ENCODE measurements at regions not wholly inside any gene's neighbourhood (a gene's known extent, or its start where the extent isn't known, plus 50 kb on each side); places are given as distances from the start of the nearest gene placed in this dataset.
"Not testable (repeated sequence)": the region's sequence is repeated elsewhere in the genome, so short reads cannot be mapped to it uniquely, and the experiment has no call there.

DNA sequence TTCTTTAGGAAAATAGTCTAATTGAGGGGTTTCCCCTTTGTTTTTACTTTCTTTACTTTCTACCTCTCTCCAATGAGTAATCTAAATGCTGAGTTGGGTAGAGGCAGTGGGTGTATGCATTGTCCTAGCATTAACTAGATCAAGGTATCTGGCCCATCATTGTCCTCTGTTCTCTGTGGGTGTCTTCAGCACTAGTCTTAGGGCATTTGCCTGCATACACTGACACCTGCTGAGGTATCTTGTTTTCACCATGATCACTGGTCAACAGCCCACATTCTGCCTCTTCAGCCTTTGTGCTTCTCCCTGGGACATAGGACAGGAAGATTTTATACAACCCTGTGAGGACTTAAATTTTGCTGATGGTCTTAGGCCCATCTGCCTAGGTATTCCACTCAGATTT is 371.1 kb downstream of the RAB38 start:
- no peak overlapping the region for H3K4me3 ChIP-seq (ENCODE audit: low read length)

DNA sequence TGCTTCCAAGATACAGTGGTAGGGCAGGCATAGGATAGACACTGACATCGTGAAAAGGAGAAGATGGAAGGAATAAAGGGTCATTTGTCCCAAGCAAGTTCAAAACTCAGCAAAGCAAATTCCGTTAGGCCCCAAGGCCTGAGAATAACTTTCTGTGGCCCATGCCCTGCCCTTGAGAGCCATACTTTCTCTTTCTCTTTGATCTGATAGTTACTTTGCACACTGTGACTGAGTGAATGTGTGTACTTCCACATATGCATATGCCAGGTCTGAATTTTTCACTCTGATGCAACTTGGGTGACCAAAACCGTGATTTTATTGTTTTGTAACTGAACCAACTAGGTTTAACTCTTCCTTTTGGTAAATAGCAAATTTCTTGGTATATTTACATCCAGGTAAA is 371.5 kb downstream of the RAB38 start:
- Histone ChIP-seq H3K79me2 (ENCODE audit: low read length) (no peaks in the 10 kb centered on the region), H3K4me3 (ENCODE audit: low read length) (no peak overlapping the region), H3K9ac (ENCODE audit: low read length) (no peak overlapping the region), H3K27me3 (ENCODE audit: low read depth, low read length) (no peaks in the 10 kb centered on the region), H3K36me3 (replicated peaks; ENCODE audit: low read depth, low read length) (no peaks in the 10 kb centered on the region), H3K27ac (ENCODE audit: low read length) (no peak overlapping the region), H3K9me3 (ENCODE audit: insufficient read depth, low read length) (no peaks in the 10 kb centered on the region), H3K4me2 (ENCODE audit: low read length) (no peak overlapping the region; the same call in 1 of the 2 replicates), H2AFZ (ENCODE audit: low read depth, low read length) (peak overlapping the region; percentile 68; the same call in 1 of the 2 replicates), H4K20me1 (ENCODE audit: insufficient read depth, low read length) (no peaks in the 10 kb centered on the region), H3K4me1 (ENCODE audit: low read length) (peaks cover 7% of the 10 kb centered on the region; the same call in 1 of the 2 replicates)
- TF ChIP-seq EZH2phosphoT487 (IDR thresholded peaks at IDR 0.05; ENCODE audit: low read depth) = no peak
- TF ChIP-seq, protein P1, sequence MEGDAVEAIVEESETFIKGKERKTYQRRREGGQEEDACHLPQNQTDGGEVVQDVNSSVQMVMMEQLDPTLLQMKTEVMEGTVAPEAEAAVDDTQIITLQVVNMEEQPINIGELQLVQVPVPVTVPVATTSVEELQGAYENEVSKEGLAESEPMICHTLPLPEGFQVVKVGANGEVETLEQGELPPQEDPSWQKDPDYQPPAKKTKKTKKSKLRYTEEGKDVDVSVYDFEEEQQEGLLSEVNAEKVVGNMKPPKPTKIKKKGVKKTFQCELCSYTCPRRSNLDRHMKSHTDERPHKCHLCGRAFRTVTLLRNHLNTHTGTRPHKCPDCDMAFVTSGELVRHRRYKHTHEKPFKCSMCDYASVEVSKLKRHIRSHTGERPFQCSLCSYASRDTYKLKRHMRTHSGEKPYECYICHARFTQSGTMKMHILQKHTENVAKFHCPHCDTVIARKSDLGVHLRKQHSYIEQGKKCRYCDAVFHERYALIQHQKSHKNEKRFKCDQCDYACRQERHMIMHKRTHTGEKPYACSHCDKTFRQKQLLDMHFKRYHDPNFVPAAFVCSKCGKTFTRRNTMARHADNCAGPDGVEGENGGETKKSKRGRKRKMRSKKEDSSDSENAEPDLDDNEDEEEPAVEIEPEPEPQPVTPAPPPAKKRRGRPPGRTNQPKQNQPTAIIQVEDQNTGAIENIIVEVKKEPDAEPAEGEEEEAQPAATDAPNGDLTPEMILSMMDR (IDR thresholded peaks at IDR 0.05; ENCODE audit: low read depth, low read length) = no peak

More for the DNA sequence above, 371.1 kb downstream of the RAB38 start:
- Histone ChIP-seq H3K4me2 (ENCODE audit: low read length) (no peak overlapping the region; the same call in 1 of the 2 replicates), H3K27ac (ENCODE audit: low read length) (no peak overlapping the region), H3K9ac (ENCODE audit: low read length) (no peak overlapping the region), H3K9me3 (ENCODE audit: insufficient read depth, low read length) (no peaks in the 10 kb centered on the region), H3K27me3 (ENCODE audit: low read depth, low read length) (no peaks in the 10 kb centered on the region), H3K79me2 (ENCODE audit: low read length) (no peaks in the 10 kb centered on the region), H4K20me1 (ENCODE audit: insufficient read depth, low read length) (no peaks in the 10 kb centered on the region), H3K36me3 (replicated peaks; ENCODE audit: low read depth, low read length) (no peaks in the 10 kb centered on the region), H2AFZ (ENCODE audit: low read depth, low read length) (peak overlapping the region; percentile 68; the same call in 1 of the 2 replicates), H3K4me1 (ENCODE audit: low read length) (peaks cover 7% of the 10 kb centered on the region; the same call in 1 of the 2 replicates)
- no peak for TF ChIP-seq EZH2phosphoT487 (IDR thresholded peaks at IDR 0.05; ENCODE audit: low read depth)
- TF ChIP-seq, protein P1 (IDR thresholded peaks at IDR 0.05; ENCODE audit: low read depth, low read length) = no peak; the same call in 1 of the 2 replicates

DNA sequence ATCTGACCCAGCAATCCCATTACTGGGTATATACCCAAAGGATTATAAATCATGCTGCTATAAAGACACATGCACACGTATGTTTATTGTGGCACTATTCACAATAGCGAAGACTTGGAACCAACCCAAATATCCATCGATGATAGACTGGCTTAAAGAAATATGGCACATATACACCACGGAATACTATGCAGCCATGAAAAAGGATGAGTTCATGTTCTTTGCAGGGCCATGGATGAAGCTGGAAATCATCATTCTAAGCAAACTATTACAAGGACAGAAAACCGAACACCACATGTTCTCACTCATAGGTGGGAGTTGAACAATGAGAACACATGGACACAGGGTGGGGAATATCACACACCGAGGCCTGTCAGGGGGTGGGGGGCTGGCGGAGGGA is 390.4 kb downstream of the RAB38 start:
- H3K79me2 ChIP-seq (ENCODE audit: low read length); H3K9ac ChIP-seq (ENCODE audit: low read length); H2AFZ ChIP-seq (ENCODE audit: low read depth, low read length); H3K27ac ChIP-seq (ENCODE audit: low read length); H3K36me3 ChIP-seq (replicated peaks; ENCODE audit: low read depth, low read length); H3K4me1 ChIP-seq (ENCODE audit: low read length); H4K20me1 ChIP-seq (ENCODE audit: insufficient read depth, low read length); H3K4me2 ChIP-seq (ENCODE audit: low read length); H3K9me3 ChIP-seq (ENCODE audit: insufficient read depth, low read length); H3K4me3 ChIP-seq (ENCODE audit: low read length); H3K27me3 ChIP-seq (ENCODE audit: low read depth, low read length): not testable (repeated sequence)

DNA sequence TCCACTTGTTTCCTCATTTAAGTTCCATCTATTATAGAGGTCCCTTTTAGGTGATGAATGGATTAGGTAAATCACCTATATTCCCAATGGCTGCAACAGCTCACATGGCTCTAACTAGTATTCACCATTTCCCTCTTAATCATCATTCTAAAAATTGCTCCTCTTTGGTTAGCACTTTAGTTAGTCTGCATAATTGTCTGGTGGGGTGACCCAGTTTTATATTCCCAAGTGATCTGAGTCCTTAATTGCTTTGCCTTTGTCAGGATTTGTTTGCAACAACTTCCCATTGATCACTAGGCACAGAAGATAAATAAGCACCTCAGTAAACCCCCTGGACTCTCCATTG is 395.2 kb downstream of the RAB38 start:
- H3K9ac ChIP-seq (ENCODE audit: low read length) = no peak overlapping the region
- H3K36me3 ChIP-seq (replicated peaks; ENCODE audit: low read depth, low read length) = no peaks in the 10 kb centered on the region
- no peaks in the 10 kb centered on the region for H4K20me1 ChIP-seq (ENCODE audit: insufficient read depth, low read length)
- no peaks in the 10 kb centered on the region for H3K9me3 ChIP-seq (ENCODE audit: insufficient read depth, low read length)
- H3K27me3 ChIP-seq (ENCODE audit: low read depth, low read length) = no peaks in the 10 kb centered on the region
- H3K4me1 ChIP-seq (ENCODE audit: low read length) = peaks cover 3% of the 10 kb centered on the region; the same call in 1 of the 2 replicates
- H3K79me2 ChIP-seq (ENCODE audit: low read length) = no peaks in the 10 kb centered on the region
- TF ChIP-seq EZH2phosphoT487 (IDR thresholded peaks at IDR 0.05; ENCODE audit: low read depth) = no peak
- TF ChIP-seq, protein P1 (IDR thresholded peaks at IDR 0.05; ENCODE audit: low read depth, low read length) = no peak
- H2AFZ ChIP-seq (ENCODE audit: low read depth, low read length) = no peak overlapping the region
- H3K27ac ChIP-seq (ENCODE audit: low read length) = no peak overlapping the region
- H3K4me2 ChIP-seq (ENCODE audit: low read length) = no peak overlapping the region
- H3K4me3 ChIP-seq (ENCODE audit: low read length) = no peak overlapping the region
